Muscle of leg (tissue), 3 donors: ENCODE measurements at regions not wholly inside any gene's neighbourhood (a gene's known extent, or its start where the extent isn't known, plus 50 kb on each side); places are given as distances from the start of the nearest gene placed in this dataset.
"Not testable (repeated sequence)": the region's sequence is repeated elsewhere in the genome, so short reads cannot be mapped to it uniquely, and the experiment has no call there.

Experiments used
- DNase-seq: peaks from one replicate; pipeline ENCODE4 v3.0.0; 2013
- H3K27ac ChIP-seq: one replicate; pipeline ENCODE4 v1.5.1; 2013; ENCODE audit warnings: mild to moderate bottlenecking, low read length, control low read depth
- H3K27me3 ChIP-seq: one replicate; pipeline ENCODE4 v1.6.1; 2013; ENCODE audit warnings: low read length; ENCODE audit not compliant: control insufficient read depth, insufficient read depth
- H3K36me3 ChIP-seq: one replicate; pipeline ENCODE4 v1.6.1; 2013; ENCODE audit warnings: low read length; ENCODE audit not compliant: control insufficient read depth, insufficient read depth
- H3K4me1 ChIP-seq: one replicate; pipeline ENCODE4 v1.6.1; 2013; ENCODE audit warnings: low read length; ENCODE audit not compliant: control insufficient read depth, insufficient read depth
- H3K4me3 ChIP-seq: one replicate; pipeline ENCODE4 v1.5.1; 2013; ENCODE audit warnings: low read length, control low read depth
- H3K9me3 ChIP-seq: replicated peaks from 2 replicates; pipeline ENCODE4 v1.6.1; 2013; ENCODE audit warnings: low read depth, low read length; ENCODE audit not compliant: control insufficient read depth
- WGBS: methylation state at CpG from one replicate; pipeline ENCODE4 v1.1.5; 2013; ENCODE audit warnings: missing lambda C conversion rate; ENCODE audit not compliant: insufficient coverage; 5-methylcytosine and 5-hydroxymethylcytosine counted together

DNA sequence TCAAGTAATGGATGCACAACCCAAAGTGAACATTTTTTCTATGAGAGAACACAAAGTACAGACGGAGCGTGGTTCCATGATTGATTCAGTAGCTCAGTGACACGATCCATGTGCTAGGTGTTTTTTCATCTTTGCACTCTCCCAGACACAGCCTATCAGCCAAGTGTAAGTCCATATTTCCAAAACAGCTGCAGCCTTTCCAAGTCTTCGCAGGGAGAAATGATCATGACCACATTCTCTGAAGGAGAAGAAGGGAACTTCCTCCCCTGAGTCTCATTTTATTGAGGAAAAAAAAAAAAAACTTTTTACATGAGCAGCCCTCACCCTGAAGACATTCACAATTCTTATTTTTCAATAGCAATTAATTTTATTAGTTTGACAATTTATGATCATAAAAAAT is 958.3 kb downstream of the LTN1 start:
- H3K27ac ChIP-seq, H3K4me1 ChIP-seq, H3K27me3 ChIP-seq, H3K4me3 ChIP-seq, H3K36me3 ChIP-seq: not testable (repeated sequence)
- peak; percentile 94 for DNase-seq
- WGBS = 40% methylated on average over 3 of the region's 4 CpGs
- H3K9me3 ChIP-seq = peaks cover 19% of the 10 kb centered on the region

GRCh38 chr21:28032652-28033051 is 960.0 kb downstream of the LTN1 start:
- not testable (repeated sequence) for DNase-seq, H3K4me1 ChIP-seq, H3K27me3 ChIP-seq, H3K36me3 ChIP-seq, H3K27ac ChIP-seq, H3K4me3 ChIP-seq
- peaks cover 15% of the 10 kb centered on the region for H3K9me3 ChIP-seq
- WGBS = 100% methylated on average over 1 of the region's 1 CpG

DNA sequence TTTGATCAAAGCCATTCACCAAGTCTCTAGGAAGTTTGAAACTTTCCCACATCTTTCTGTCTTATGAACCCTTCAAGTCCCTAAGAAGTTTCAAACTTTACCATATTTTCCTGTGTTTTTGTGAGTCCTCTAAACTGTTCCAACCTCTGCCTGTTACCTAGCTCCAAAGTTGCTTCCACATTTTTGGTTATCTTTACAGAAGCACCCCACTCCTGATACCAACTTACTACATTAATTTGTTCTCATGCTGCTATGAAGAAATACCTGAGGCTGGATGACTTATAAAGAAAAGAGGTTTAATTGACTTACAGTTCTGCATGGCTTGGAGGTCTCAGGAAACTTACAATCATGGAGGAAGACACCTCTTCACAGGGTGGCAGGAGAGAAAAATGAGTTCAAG is 961.6 kb downstream of the LTN1 start:
- not testable (repeated sequence) for H3K27me3 ChIP-seq, H3K4me1 ChIP-seq, H3K36me3 ChIP-seq, H3K4me3 ChIP-seq, DNase-seq, H3K27ac ChIP-seq
- peaks cover 15% of the 10 kb centered on the region for H3K9me3 ChIP-seq

- Histone ChIP-seq H3K36me3 (no peaks in the 10 kb centered on the region), H3K27me3 (no peaks in the 10 kb centered on the region), H3K27ac (no peak overlapping the region), H3K9me3 (peaks cover 2% of the 10 kb centered on the region), H3K4me3 (no peak overlapping the region), H3K4me1 (no peaks in the 10 kb centered on the region)
- no peak for DNase-seq
- WGBS = 100% methylated on average over 1 of the region's 1 CpG
Measured at GRCh38 chr21:28025111-28025510, 967.6 kb downstream of the LTN1 start.

DNA sequence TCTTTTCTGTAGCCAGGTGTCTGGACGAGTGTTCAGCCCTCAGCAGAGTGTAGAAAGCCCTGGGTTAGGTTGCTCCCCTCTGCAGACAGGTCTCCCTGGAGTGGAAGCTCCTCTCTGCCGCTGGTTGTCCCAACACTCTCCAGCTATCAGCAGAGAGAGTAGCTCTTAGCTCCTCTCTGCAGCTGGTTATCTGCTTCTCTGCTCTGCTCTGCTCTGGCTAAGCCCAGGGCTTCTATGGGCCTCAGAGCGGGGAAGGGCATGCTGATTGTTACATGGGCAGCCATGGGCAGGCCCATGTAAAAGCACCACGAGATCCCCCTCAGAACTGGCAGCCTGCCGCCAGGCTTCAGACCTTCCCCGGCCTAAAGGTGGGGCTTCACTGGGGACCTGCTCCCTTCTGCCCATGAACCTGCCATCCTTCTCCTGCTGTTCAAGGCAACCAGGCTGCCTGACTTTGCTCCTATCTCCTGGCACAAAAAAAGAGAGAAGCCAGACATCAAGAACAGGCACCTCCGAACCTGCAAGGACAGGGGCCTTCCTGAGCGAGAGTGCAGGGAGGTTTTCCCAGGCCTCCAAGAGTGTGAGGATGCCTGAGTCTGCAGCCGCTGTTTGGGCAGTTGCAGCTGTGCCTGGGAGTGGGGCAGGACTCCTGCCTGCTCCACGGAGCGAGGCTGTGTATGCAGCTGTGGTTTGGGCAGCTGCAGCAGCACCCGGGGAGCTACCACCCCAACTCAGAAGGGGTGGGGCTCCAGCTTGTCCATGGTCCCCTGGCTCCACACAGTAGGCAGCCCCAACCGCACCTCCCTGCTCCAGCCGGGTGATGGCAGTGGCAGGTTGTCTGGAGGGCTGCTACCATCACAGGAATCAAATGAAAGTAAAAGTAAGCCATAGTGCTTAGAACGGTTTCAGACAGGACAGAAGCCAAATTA is 973.7 kb downstream of the LTN1 start:
- H3K9me3 ChIP-seq = no peaks in the 10 kb centered on the region
- no peaks in the 10 kb centered on the region for H3K27me3 ChIP-seq
- 89% methylated on average over 8 of the region's 15 CpGs for WGBS
- H3K36me3 ChIP-seq = no peaks in the 10 kb centered on the region
- H3K4me1 ChIP-seq = no peaks in the 10 kb centered on the region
- H3K4me3 ChIP-seq = no peak overlapping the region
- no peak overlapping the region for H3K27ac ChIP-seq
- no peak for DNase-seq

DNA sequence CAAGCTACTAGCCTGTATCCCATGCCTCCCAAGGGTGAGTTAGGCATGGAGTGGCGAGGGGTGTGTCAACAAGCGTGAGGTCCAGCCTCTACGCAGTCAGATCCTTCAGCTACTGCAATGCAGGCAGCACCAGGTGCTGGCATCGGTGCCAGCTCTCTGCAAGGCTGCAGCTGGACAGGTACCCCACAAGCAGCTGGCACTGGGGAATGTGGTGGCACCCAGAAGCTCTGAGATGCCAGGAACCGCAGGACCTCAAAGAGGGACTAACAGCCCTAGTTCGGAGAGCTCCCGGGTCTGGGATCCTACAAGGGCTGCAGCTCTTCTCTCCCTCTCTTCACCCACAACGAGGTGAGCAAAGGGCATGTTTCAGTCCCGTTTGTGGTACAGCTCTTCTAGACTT is 974.5 kb downstream of the LTN1 start:
- H3K4me1 ChIP-seq = no peaks in the 10 kb centered on the region
- H3K4me3 ChIP-seq = no peak overlapping the region
- no peaks in the 10 kb centered on the region for H3K9me3 ChIP-seq
- 90% methylated on average over 7 of the region's 9 CpGs for WGBS
- DNase-seq = no peak
- no peak overlapping the region for H3K27ac ChIP-seq
- H3K36me3 ChIP-seq = no peaks in the 10 kb centered on the region
- H3K27me3 ChIP-seq = no peaks in the 10 kb centered on the region

DNA sequence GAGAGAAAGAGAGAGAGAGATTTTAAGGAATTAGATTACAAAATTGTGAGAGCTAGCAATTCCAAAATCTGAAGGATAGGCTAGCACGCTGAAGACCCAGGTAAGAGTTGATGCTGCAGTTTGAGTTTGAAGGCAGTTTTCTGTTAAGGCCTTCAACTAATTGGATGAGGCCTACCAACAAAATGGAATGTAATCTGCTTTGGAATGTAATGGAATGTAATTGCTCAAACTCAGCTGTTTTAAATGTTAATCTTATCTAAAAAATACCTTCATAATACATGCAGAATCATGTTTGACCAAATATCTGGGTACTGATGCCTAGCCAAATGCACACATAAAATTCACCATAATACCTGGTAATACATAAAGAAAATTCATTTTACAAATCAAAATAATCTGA is 976.1 kb downstream of the LTN1 start:
- no CpG with 5 or more reads among the region's 1 CpG for WGBS
- Histone ChIP-seq H3K27ac (no peak overlapping the region), H3K9me3 (no peaks in the 10 kb centered on the region), H3K4me1 (no peaks in the 10 kb centered on the region), H3K27me3 (no peaks in the 10 kb centered on the region), H3K36me3 (no peaks in the 10 kb centered on the region), H3K4me3 (no peak overlapping the region)
- DNase-seq = no peak

- H3K27me3 ChIP-seq, H3K9me3 ChIP-seq, H3K36me3 ChIP-seq, H3K27ac ChIP-seq, H3K4me1 ChIP-seq, H3K4me3 ChIP-seq: not testable (repeated sequence)
- peak; percentile 41 for DNase-seq
Measured at GRCh38 chr21:28013123-28013522, 979.6 kb downstream of the LTN1 start.

GRCh38 chr21:28011970-28012369 is 980.7 kb downstream of the LTN1 start:
- H3K4me1 ChIP-seq, H3K4me3 ChIP-seq, H3K27me3 ChIP-seq, H3K36me3 ChIP-seq, H3K27ac ChIP-seq, H3K9me3 ChIP-seq, DNase-seq: not testable (repeated sequence)
- no CpG with 5 or more reads among the region's 2 CpGs for WGBS

GRCh38 chr21:28008245-28008644 is 984.4 kb downstream of the LTN1 start:
- H3K27ac ChIP-seq, H3K36me3 ChIP-seq, H3K9me3 ChIP-seq, H3K4me1 ChIP-seq, H3K27me3 ChIP-seq, H3K4me3 ChIP-seq: not testable (repeated sequence)
- WGBS = no CpG with 5 or more reads among the region's 3 CpGs
- peak; percentile 8 for DNase-seq

DNA sequence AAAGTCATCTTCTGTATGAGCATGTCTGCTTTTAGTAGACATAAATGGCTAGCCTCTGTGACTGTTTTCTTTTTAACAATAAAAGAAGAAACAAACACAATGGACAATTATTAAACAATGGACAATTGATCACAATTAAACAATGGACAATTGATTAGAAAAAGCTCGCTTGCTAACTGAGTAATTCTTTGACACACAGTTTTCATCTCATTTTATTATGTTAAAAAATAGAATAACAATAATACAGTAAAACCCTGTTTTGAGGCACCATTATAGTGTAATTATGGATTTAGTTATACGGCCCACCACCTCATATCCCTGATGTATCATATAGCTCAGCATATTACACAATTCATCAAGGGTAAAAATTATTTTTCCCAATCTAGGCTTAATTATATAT is 989.0 kb downstream of the LTN1 start:
- H3K27me3 ChIP-seq, H3K9me3 ChIP-seq, H3K4me1 ChIP-seq, DNase-seq, H3K36me3 ChIP-seq, H3K27ac ChIP-seq, H3K4me3 ChIP-seq: not testable (repeated sequence)
- WGBS = no CpG with 5 or more reads among the region's 2 CpGs
